ENCODE measurements at regions not wholly inside any gene's neighbourhood (a gene's known extent, or its start where the extent isn't known, plus 50 kb on each side); places are given as distances from the start of the nearest gene placed in this dataset.

DNA sequence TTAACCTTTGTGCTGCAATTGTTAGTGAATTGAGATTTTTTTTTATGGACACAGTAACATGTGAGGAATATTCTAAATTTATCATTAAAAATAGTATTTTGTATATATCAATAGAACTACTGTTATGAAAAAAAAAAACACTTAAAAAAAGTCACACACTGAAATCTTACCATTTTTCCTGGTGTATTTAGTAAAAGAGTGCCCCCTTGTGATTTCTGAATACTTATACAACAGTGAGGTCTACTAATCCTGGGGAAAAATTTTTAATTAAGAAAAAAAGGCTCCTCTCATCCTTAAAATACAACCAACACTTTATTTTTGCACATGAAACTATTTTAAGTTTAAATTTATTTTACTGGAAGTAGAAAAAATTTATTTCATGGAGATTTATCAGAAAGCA is 56.4 kb upstream of the SPOCK3 start:
- no peak overlapping the region for H3K27ac ChIP-seq (replicated peaks in 1 of 4)
- peaks cover 0 to 3% (median 0%) of the 10 kb centered on the region in 4 donors for H3K9me3 ChIP-seq
- no peaks in the 10 kb centered on the region for H3K27me3 ChIP-seq
- no peak for TF ChIP-seq POLR2A (IDR thresholded peaks at IDR 0.05; ENCODE audit: low read depth)
- TF ChIP-seq, protein P1, sequence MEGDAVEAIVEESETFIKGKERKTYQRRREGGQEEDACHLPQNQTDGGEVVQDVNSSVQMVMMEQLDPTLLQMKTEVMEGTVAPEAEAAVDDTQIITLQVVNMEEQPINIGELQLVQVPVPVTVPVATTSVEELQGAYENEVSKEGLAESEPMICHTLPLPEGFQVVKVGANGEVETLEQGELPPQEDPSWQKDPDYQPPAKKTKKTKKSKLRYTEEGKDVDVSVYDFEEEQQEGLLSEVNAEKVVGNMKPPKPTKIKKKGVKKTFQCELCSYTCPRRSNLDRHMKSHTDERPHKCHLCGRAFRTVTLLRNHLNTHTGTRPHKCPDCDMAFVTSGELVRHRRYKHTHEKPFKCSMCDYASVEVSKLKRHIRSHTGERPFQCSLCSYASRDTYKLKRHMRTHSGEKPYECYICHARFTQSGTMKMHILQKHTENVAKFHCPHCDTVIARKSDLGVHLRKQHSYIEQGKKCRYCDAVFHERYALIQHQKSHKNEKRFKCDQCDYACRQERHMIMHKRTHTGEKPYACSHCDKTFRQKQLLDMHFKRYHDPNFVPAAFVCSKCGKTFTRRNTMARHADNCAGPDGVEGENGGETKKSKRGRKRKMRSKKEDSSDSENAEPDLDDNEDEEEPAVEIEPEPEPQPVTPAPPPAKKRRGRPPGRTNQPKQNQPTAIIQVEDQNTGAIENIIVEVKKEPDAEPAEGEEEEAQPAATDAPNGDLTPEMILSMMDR (IDR thresholded peaks at IDR 0.05): peak in 1 of 3 experiments; percentile 11
- no peaks in the 10 kb centered on the region for H3K4me1 ChIP-seq
- no peak overlapping the region for H3K4me3 ChIP-seq
- intact Hi-C loops (cut with DNase I): no loop called here
- DNase-seq (ENCODE audit: extremely low spot score): no peak
- H3K36me3 ChIP-seq: no peaks in the 10 kb centered on the region

DNA sequence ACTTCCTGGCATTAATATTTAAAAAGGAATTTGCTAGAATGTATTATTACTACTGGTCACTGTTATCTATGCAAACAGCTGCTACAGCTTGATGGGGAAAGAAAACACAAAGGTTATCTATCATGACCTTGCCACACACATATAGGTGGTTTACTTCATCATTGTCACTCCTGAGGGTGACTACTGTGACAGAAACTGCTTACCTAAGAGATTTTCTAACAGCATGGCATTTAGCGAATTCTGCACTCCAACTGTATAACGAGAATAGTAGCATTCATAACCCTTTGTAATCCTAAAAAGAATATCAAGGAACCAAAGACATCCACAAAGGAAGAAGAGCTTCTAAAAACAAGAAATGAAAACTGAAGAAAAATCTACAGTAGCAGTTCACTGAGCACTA is 74.6 kb upstream of the SPOCK3 start:
- Histone ChIP-seq H3K36me3 (no peaks in the 10 kb centered on the region), H3K9me3 (no peaks in the 10 kb centered on the region), H3K27me3 (no peaks in the 10 kb centered on the region), H3K4me1 (no peaks in the 10 kb centered on the region), H3K4me3 (no peak overlapping the region), H3K27ac (replicated peaks in 1 of 4) (no peak overlapping the region)
- WGBS: 69% methylated on average over 2 of the region's 2 CpGs
- no peak for TF ChIP-seq EP300 (IDR thresholded peaks at IDR 0.05)
- TF ChIP-seq POLR2A (IDR thresholded peaks at IDR 0.05; ENCODE audit: low read depth): no peak
- no peak for TF ChIP-seq POLR2AphosphoS5 (IDR thresholded peaks at IDR 0.05)
- TF ChIP-seq, protein P1 (IDR thresholded peaks at IDR 0.05): no peak
- intact Hi-C loops (cut with DNase I): no loop called here
- no peak for DNase-seq (ENCODE audit: extremely low spot score)

- intact Hi-C loops (cut with DNase I): no loop called here
Measured at GRCh38 chr4:167321299-167321698, 87.0 kb upstream of the SPOCK3 start.

GRCh38 chr4:167339781-167340180 is 105.5 kb upstream of the SPOCK3 start:
- Histone ChIP-seq H3K4me1 (no peaks in the 10 kb centered on the region), H3K27ac (replicated peaks in 1 of 4) (no peak overlapping the region), H3K9me3 (peaks cover 0 to 9% (median 0%) of the 10 kb centered on the region in 4 donors), H3K4me3 (no peak overlapping the region), H3K27me3 (no peaks in the 10 kb centered on the region), H3K36me3 (no peaks in the 10 kb centered on the region)
- 71% methylated on average over 6 of the region's 6 CpGs for WGBS
- intact Hi-C loops (cut with DNase I): no loop called here
- TF ChIP-seq EP300 (IDR thresholded peaks at IDR 0.05) (no peak), POLR2AphosphoS5 (IDR thresholded peaks at IDR 0.05) (no peak), POLR2A (IDR thresholded peaks at IDR 0.05; ENCODE audit: low read depth) (no peak)
- TF ChIP-seq, protein P1 (IDR thresholded peaks at IDR 0.05): no peak
- no peak for DNase-seq (ENCODE audit: extremely low spot score)

More at GRCh38 chr4:167321299-167321698, 87.0 kb upstream of the SPOCK3 start:
- Histone ChIP-seq H3K9me3 (no peaks in the 10 kb centered on the region), H3K4me1 (no peaks in the 10 kb centered on the region), H3K36me3 (no peaks in the 10 kb centered on the region), H3K27ac (replicated peaks in 1 of 4) (no peak overlapping the region), H3K27me3 (no peaks in the 10 kb centered on the region), H3K4me3 (no peak overlapping the region)
- 90% methylated on average over 4 of the region's 4 CpGs for WGBS
- TF ChIP-seq, protein P1 (IDR thresholded peaks at IDR 0.05): no peak
- TF ChIP-seq POLR2A (IDR thresholded peaks at IDR 0.05; ENCODE audit: low read depth) (no peak), EP300 (IDR thresholded peaks at IDR 0.05) (no peak), POLR2AphosphoS5 (IDR thresholded peaks at IDR 0.05) (no peak)
- no peak for DNase-seq (ENCODE audit: extremely low spot score)

GRCh38 chr4:167359711-167360110 is 125.4 kb upstream of the SPOCK3 start:
- Histone ChIP-seq H3K27me3 (no peaks in the 10 kb centered on the region), H3K27ac (replicated peaks in 1 of 4) (no peak overlapping the region), H3K4me3 (no peak overlapping the region), H3K4me1 (no peaks in the 10 kb centered on the region), H3K9me3 (no peaks in the 10 kb centered on the region), H3K36me3 (no peaks in the 10 kb centered on the region)
- 61% methylated on average over 3 of the region's 3 CpGs for WGBS
- no peak for TF ChIP-seq EP300 (IDR thresholded peaks at IDR 0.05)
- TF ChIP-seq, protein P1 (IDR thresholded peaks at IDR 0.05): no peak
- TF ChIP-seq POLR2AphosphoS5 (IDR thresholded peaks at IDR 0.05): no peak
- no peak for TF ChIP-seq POLR2A (IDR thresholded peaks at IDR 0.05; ENCODE audit: low read depth)
- intact Hi-C loops (cut with DNase I): no loop called here
- DNase-seq (ENCODE audit: extremely low spot score): no peak
